PC-9 (cell line): ENCODE measurements at regions not wholly inside any gene's neighbourhood (a gene's known extent, or its start where the extent isn't known, plus 50 kb on each side); places are given as distances from the start of the nearest gene placed in this dataset.

Experiments
- BruUV-seq: library from RNA; stranded (reverse); fragments of 400-500 nt; replicated peaks from 2 replicates; lab custom pipeline; 2021; lab: Mats Ljungman, UMichigan
- CTCF ChIA-PET: fragments of 300-600 bp; sonication (Branson Sonifier 250); formaldehyde crosslinking; loops from one replicate; lab custom pipeline; 2022; ENCODE audit warnings: antibody characterized with exemption; lab: Charles Lee
- POLR2A ChIA-PET: fragments of 300-600 bp; sonication (Branson Sonifier 250); formaldehyde crosslinking; loops from one replicate; lab custom pipeline; 2022; ENCODE audit warnings: antibody characterized with exemption; ENCODE audit not compliant: unreplicated experiment; lab: Charles Lee
- DNase-seq, 2 experiments: peaks; one replicate each; pipeline versions ENCODE4 v3.0.0 to v3.0.0-alpha.2; 2015 to 2022; ENCODE audit warnings: mixed read lengths in 1 of 2
- H2AFZ ChIP-seq: fragments of 200-600 bp; sonication (generic); 2 replicates; pipeline ENCODE4 v1.8.1; 2017; ENCODE audit warnings: antibody characterized with exemption
- H3F3A ChIP-seq: fragments of 200-600 bp; sonication (generic); 2 replicates; pipeline ENCODE4 v1.8.1; 2017; ENCODE audit warnings: antibody characterized with exemption, mild to moderate bottlenecking, low read depth; ENCODE audit not compliant: insufficient read depth
- H3K27ac ChIP-seq: fragments of 200-600 bp; sonication (generic); 2 replicates; pipeline ENCODE4 v1.6.1; 2016; ENCODE audit warnings: mixed run types
- H3K27me3 ChIP-seq: fragments of 200-600 bp; sonication (generic); 2 replicates; pipeline ENCODE4 v1.6.1; 2016; ENCODE audit warnings: low read depth, mixed run types; ENCODE audit not compliant: insufficient read depth
- H3K36me3 ChIP-seq: fragments of 200-600 bp; sonication (generic); 2 replicates; pipeline ENCODE4 v1.6.1; 2016; ENCODE audit warnings: low read depth, mixed run types
- H3K4me1 ChIP-seq: fragments of 200-600 bp; sonication (generic); replicated peaks from 2 replicates; pipeline ENCODE4 v1.6.1; 2016; ENCODE audit warnings: mixed run types; ENCODE audit not compliant: insufficient read depth
- H3K4me2 ChIP-seq: fragments of 200-600 bp; sonication (generic); 2 replicates; pipeline ENCODE4 v1.6.1; 2017; ENCODE audit warnings: mixed run types
- H3K4me3 ChIP-seq: fragments of 200-600 bp; sonication (generic); 2 replicates; pipeline ENCODE4 v1.6.1; 2016; ENCODE audit warnings: mixed run types
- H3K79me2 ChIP-seq: fragments of 200-600 bp; sonication (generic); 2 replicates; pipeline ENCODE4 v1.6.1; 2017; ENCODE audit warnings: low read depth, mixed run types
- H3K9me2 ChIP-seq: fragments of 200-600 bp; sonication (generic); 2 replicates; pipeline ENCODE4 v1.8.1; 2017; ENCODE audit warnings: mild to moderate bottlenecking; ENCODE audit not compliant: insufficient read depth
- H3K9me3 ChIP-seq: fragments of 200-600 bp; sonication (generic); 2 replicates; pipeline ENCODE4 v1.8.1; 2016; ENCODE audit warnings: low read depth; ENCODE audit not compliant: insufficient read depth
- H4K20me1 ChIP-seq: fragments of 200-600 bp; sonication (generic); 2 replicates; pipeline ENCODE4 v1.8.1; 2017; ENCODE audit not compliant: insufficient read depth
- CTCF ChIP-seq: fragments of 200-600 bp; sonication (generic); conservative IDR thresholded peaks from 2 replicates; pipeline ENCODE4 v1.6.1; 2017; ENCODE audit warnings: mixed run types, antibody characterized with exemption, mild to moderate bottlenecking, moderate library complexity
- EZH2 ChIP-seq: fragments of 200-600 bp; sonication (generic); IDR thresholded peaks from 2 replicates; pipeline ENCODE4 v1.8.0; 2017; ENCODE audit warnings: antibody characterized with exemption, low read depth
- intact Hi-C: fragments of 100-400 bp; cut with micrococcal nuclease; formaldehyde crosslinking; loops from one replicate; pipeline ENCODE4 v1.10.0; 2022; ENCODE audit not compliant: unreplicated experiment

GRCh38 chr14:93862265-93862664 lies 64.9 kb upstream of the FAM181A start:
- H3K9me2 ChIP-seq: no peaks in the 10 kb centered on the region
- H3K9me3 ChIP-seq: no peaks in the 10 kb centered on the region
- CTCF ChIA-PET: no interaction called here
- POLR2A ChIA-PET: no interaction called here
- no peaks in the 10 kb centered on the region for H3F3A ChIP-seq
- no peak overlapping the region for H3K4me3 ChIP-seq
- no peaks in the 10 kb centered on the region for H3K4me1 ChIP-seq
- H4K20me1 ChIP-seq: no peaks in the 10 kb centered on the region
- H3K79me2 ChIP-seq: no peaks in the 10 kb centered on the region
- no peak for DNase-seq
- no peak overlapping the region for H2AFZ ChIP-seq
- no peaks in the 10 kb centered on the region for H3K36me3 ChIP-seq
- TF ChIP-seq EZH2: no peak
- no peak for TF ChIP-seq CTCF
- BruUV-seq: no TSS peak
- no peak overlapping the region for H3K4me2 ChIP-seq
- H3K27ac ChIP-seq: no peak overlapping the region
- intact Hi-C loops: no loop called here
- H3K27me3 ChIP-seq: peaks cover 44% of the 10 kb centered on the region

GRCh38 chr14:93861836-93862235 lies 65.3 kb upstream of the FAM181A start:
- H2AFZ ChIP-seq: no peak overlapping the region
- H3K27me3 ChIP-seq: peaks cover 48% of the 10 kb centered on the region
- no peak overlapping the region for H3K4me3 ChIP-seq
- DNase-seq: no peak
- no peaks in the 10 kb centered on the region for H4K20me1 ChIP-seq
- H3K4me1 ChIP-seq: no peaks in the 10 kb centered on the region
- H3K4me2 ChIP-seq: no peak overlapping the region
- no peaks in the 10 kb centered on the region for H3F3A ChIP-seq
- intact Hi-C loops: no loop called here
- TF ChIP-seq EZH2 (no peak), CTCF (no peak)
- no peak overlapping the region for H3K27ac ChIP-seq
- no TSS peak for BruUV-seq
- no peaks in the 10 kb centered on the region for H3K79me2 ChIP-seq
- no peaks in the 10 kb centered on the region for H3K9me3 ChIP-seq
- POLR2A ChIA-PET: no interaction called here
- H3K9me2 ChIP-seq: no peaks in the 10 kb centered on the region
- CTCF ChIA-PET: no interaction called here
- no peaks in the 10 kb centered on the region for H3K36me3 ChIP-seq

GRCh38 chr14:93859957-93860356 lies 67.2 kb upstream of the FAM181A start:
- Histone ChIP-seq H3K4me1 (no peaks in the 10 kb centered on the region), H3K36me3 (no peaks in the 10 kb centered on the region), H3K9me3 (no peaks in the 10 kb centered on the region), H3F3A (no peaks in the 10 kb centered on the region), H2AFZ (no peak overlapping the region), H4K20me1 (no peaks in the 10 kb centered on the region), H3K4me3 (no peak overlapping the region), H3K79me2 (no peaks in the 10 kb centered on the region), H3K4me2 (no peak overlapping the region), H3K27ac (no peak overlapping the region), H3K9me2 (no peaks in the 10 kb centered on the region), H3K27me3 (peaks cover 53% of the 10 kb centered on the region)
- intact Hi-C loops: no loop called here
- TF ChIP-seq CTCF: no peak
- no peak for TF ChIP-seq EZH2
- ChIA-PET POLR2A (no interaction called here), CTCF (no interaction called here)
- BruUV-seq: no TSS peak
- no peak for DNase-seq
